Right hindlimb (tissue), 1 donor: ENCODE measurements at regions not wholly inside any gene's neighbourhood (a gene's known extent, or its start where the extent isn't known, plus 50 kb on each side); places are given as distances from the start of the nearest gene placed in this dataset.
"Not testable (repeated sequence)": the region's sequence is repeated elsewhere in the genome, so short reads cannot be mapped to it uniquely, and the experiment has no call there.

Experiments used
- DNase-seq: peaks from one replicate; pipeline ENCODE4 v3.0.0-alpha.2; 2018

DNA sequence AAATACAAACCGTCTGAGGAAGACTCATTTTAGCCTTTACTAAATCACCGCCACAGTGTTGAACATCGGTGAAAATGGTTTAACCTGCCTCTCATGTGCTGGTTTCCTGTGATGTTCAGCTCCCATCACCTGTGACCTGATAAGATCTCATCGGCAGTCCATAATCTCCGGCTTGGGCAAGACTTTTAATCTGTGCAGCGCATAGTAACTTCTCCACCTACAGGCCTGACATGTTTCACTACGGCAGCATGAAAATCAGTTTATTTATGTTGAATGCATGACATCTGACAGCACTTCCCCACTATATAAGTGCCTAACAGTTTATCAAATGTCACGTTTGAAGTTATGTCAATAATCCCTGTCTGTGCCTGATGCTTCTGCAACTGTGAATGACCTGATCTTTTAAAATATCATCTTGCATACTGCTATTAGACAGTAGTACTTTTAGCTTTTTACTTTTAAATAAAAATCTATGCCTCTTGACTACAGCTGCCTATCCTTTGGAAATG is 1919.8 kb upstream of the AGA start:
- no peak for DNase-seq

DNA sequence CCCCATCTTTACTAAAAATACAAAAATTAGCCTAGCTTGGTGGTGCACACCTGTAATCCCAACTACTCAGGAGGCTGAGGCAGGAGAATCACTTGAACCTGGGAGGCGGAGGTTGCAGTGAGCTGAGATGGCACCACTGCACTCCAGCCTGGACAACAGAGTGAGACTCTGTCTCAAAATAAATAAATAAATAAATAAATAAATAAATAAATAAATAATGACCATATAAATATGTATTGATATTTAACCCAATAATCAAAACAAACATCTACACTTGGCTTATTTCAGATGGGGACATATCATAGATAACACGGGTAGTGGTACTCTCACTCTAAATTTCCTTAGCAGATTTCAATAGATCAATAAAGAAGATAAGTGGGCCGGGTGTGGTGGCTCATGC is 1923.7 kb upstream of the AGA start:
- DNase-seq, result not testable (repeated sequence)

GRCh38 chr4:179372242-179372641 is 1930.0 kb upstream of the AGA start:
- no peak for DNase-seq

- no peak for DNase-seq
Observed at GRCh38 chr4:179372746-179373145, 1930.5 kb upstream of the AGA start.

DNA sequence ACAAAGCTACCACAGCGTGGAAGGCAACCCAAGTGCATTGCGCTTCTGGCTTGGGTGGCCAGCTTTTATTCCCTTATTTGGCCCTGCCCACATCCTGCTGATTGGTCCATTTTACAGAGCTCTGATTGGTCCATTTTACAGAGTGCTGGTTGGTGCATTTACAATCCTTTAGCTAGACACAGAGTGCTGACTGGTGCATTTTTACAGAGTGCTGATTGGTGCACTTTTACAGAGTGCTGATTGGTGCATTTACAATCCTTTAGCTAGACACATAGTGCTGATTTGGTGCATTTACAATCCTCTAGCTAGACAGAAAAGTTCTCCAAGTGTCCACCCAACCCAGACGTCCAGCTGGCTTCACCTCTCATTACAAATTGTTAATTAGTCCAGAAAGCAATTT is 1936.6 kb upstream of the AGA start:
- DNase-seq, result not testable (repeated sequence)

GRCh38 chr4:179392787-179393186 is 1950.5 kb upstream of the AGA start:
- no peak for DNase-seq

DNA sequence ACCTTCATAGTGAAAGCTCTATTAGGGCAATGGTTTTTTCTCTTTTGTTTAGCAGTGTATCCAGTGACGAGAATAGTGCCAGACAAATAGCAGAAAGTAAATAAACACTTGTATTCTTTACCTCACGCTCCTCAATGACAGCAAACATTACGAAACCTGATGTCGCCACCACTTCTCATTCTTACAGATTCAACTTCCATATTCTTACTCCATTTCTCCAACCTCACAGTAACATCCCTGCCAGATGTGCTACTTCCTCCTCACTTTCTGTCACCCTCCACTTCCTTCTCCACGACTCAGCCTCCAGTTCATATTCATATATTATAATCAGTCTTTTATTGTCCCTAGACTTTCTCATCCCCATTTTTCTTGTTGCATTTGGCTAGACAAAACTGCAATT is 1956.2 kb upstream of the AGA start:
- DNase-seq, result no peak

DNA sequence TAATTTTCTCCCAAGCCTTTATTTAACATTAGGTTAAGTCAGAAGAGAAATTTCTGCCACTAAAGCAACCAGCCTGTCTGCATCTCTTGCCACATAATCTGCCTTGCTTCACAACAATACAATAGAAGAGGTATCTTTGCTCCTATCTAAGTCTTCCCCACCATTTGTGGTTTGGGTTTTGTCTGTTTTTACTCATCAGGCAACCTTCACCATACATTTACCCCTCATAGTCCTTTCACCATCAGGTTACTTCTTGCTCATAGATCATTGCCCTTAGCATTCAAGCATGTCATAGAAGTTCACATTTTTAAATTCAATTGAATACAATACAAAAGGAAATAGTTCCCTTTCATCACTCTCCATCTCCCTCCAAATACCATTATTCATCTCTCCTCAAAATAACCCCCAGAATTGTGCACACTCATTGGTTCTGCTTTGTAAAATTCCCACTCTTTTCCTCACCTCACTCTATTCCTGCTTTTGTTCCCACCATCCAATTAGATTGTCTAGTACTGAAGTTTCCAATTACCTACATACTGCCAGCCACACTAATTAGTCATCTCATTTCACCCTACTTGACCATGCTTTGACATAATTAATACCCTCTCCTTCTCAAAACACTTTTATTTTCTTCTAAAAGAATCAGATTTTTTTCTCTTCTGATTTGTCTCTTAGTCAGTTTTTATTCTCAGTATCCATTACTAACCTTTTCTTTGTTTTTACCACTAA is 1957.0 kb upstream of the AGA start:
- DNase-seq, result no peak

DNA sequence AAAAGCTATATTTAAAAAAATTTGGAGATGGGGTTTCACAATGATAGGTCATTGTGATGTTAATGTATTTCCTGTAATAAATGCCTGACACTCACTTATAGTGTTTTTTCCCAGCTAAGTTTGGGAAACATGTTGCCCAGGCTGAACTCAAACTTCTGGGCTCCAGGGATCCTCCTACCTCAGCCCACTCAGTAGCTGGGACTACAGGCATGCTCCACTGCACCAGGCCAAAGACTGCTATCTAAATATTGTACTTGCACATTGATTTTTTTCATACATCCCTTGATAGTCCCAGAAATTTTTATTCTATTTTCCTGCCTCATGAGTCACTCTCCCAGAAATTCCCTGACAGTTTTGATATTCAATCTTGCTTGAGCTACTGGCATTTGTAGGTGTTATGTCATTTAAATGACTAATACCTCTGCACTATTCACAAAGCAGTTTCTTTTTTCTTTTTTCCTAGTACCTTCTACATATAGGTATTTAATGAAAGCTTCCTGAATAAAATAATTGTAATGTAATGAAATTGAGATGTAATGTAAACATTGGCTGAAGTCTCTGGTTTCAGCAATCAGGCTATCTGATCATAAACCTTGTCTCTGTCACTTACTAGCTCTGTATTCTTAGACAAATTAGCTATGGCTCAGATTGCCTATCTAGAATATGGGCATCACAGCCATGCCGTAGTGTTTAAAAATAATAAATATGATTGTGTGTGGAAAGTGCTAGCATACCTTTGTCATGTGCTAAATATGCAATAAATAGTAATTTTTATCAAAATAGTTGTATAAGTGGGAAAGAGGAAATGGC is 1973.0 kb upstream of the AGA start:
- DNase-seq, result no peak

GRCh38 chr4:179415847-179416223 is 1973.6 kb upstream of the AGA start:
- no peak for DNase-seq

DNA sequence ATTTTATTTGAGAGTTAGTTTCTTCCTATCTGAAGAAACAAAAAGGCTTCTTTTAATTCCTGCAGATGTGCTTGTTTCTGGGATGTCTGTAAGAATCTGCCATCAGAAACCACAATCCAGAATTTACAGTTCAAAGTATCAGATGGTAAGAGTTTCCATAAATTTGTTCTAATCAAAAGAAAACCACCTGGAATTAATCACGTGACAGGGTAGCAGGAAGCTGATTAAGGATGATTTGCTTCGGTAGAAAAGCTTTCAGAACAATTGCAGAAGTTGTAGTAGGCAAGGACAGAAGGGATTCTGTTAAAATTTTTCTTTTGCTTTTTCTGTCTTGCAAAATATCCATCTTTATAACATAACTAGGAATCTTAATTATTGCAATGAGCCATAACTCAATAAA is 1975.1 kb upstream of the AGA start:
- DNase-seq, result no peak

DNA sequence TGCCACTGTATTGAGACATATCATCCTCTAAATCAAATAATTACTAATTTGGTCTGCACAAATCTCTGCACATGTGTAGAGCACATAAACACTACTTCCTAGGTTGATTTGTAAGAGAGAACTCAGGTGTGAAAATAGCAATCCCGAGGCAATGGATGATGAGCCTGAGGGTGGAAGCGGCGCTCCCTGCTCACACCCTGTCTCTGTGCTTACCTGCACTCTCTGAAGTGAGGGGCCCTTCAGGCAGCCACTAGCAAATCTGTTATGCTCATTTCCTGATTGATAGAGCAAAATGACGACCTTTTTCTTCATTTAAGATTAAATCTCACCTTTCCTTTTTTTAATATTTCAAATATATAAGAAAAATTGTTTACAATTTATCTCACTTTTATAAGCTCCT is 1995.7 kb upstream of the AGA start:
- no peak for DNase-seq

DNA sequence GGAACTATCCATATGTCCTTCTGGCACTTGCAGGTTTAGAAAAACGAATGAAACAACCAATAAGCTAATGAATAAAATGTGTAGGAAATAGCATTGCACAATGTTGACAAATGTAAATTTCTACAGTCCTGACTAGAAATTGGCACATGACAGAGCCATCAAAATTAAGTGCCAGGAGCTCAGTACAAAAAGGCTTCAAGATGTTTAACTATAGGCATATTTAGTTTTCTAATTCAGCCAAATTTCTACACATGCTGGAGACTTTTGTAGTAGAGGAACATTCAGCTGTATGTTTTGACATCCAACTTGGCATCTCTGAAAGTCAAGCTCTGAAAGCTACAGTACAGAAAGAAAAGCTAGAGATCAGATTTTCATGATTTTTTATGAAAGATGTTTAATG is 1999.4 kb upstream of the AGA start:
- peak; percentile 28 for DNase-seq

DNA sequence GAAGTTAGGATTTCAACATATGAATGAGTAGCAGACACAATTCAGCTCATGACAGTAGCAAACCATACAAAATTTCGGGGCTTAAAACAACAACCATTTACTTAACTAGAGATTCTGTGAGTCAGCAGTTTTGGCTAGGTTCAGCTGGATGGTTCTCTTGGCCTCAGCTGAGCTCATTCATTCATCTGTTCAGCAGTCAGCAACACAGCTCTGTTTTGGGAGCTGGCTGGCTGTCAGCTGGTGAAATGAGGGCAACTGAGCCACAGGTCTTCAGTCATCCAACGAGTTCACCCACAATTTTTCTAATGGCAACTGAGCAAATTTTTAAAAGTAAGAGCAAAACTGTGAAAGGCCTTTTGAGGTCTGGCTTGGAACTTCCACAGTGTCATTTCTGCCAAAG is 2005.1 kb upstream of the AGA start:
- peak; percentile 38 for DNase-seq

GRCh38 chr4:179465131-179465797 is 2023.0 kb upstream of the AGA start:
- DNase-seq, result no peak

- DNase-seq, result no peak
Observed at GRCh38 chr4:179467878-179468277, 2025.6 kb upstream of the AGA start.

GRCh38 chr4:179472164-179472563 is 2029.9 kb upstream of the AGA start:
- no peak for DNase-seq

DNA sequence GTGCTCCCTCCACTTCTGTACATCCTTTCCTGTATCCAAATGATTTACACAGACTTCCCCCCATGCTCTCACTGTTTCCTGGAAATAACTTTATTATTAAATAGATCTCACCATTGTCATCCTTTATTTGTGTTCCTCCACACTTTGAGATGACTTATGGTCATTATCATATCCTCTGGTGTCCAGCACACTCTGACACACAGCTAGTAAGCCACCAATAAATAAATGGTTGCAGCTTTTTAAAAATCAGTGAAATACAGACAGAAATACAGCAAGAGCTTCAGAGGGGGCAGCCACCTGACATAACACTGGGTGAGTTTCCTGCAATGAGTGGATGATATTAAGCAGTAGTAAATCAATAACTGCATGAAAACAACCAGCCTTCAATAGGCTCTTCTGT is 2036.4 kb upstream of the AGA start:
- DNase-seq, result no peak

DNA sequence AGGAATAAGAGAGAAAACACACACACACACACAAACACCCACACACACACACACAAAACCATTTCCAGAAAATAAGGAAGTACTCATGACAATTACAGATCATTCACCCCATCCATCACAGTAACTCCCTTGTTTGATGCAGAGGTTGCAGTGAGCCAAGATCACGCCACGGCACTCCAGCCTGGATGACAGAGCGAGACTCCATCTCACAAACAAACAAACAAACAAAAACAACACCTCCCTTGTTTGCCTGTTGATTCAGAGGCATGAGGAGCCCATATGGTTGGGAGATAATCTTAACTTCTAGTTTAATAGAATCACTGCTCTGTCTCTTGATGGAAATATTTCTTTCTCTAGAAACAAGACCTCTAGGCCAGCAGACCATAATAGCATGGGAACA is 2043.5 kb upstream of the AGA start:
- DNase-seq, result no peak

GRCh38 chr4:179486570-179487335 is 2044.5 kb upstream of the AGA start:
- peak; percentile 57 for DNase-seq

DNA sequence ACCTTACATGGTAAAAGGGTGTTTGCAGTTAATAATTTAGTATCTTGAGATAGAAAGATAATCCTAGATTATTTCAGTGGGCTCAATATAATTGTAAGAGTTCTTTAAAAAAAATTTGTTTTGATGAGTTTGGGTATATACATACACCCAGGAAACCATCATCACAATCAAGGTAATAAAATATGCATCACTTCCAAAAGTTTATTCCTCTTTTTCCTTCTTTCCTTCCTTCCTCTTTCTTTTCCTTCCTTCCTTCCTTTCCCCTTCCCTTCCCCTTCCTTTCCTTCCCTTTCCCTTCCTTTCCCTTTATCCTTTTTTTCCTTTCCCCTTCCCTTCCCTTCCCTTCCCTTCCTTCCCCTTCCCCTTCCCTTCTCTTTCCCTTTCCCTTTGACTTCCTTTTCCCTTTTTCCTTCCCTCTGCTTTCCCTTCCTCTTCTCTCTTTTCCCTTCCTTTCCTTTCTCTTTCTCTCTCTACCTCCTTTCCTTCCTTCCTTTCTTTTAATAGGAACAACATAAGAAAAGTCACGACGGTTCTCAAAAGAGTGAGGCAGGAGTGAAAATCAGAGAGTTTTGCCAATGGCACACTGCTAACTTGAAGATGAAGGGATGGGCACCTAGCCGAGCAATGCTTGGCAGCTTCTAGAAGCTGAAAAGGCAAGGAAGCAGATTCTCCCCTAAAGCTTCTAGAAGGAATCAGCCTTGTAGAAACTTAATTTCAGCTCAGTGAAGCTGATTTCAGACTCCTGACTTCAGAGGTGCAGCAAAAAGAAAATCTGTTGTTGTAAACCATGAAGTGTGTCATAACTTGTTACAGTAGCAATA is 2050.2 kb upstream of the AGA start:
- DNase-seq, result no peak

- no peak for DNase-seq
Observed at GRCh38 chr4:179503976-179504375, 2061.7 kb upstream of the AGA start.
